HG02642 (cell line): ENCODE measurements at regions not wholly inside any gene's neighbourhood (a gene's known extent, or its start where the extent isn't known, plus 50 kb on each side); places are given as distances from the start of the nearest gene placed in this dataset.

ENCODE experiments used
- ATAC-seq: cut with Tn5 transposase; IDR thresholded peaks from one replicate; pipeline ENCODE4 v1.9.1; 2021; ENCODE audit warnings: mild to moderate bottlenecking; ENCODE audit not compliant: unreplicated experiment, poor library complexity

GRCh38 chr6:18746727-18747126, 359.6 kb downstream of the RNF144B start:
- no peak for ATAC-seq

DNA sequence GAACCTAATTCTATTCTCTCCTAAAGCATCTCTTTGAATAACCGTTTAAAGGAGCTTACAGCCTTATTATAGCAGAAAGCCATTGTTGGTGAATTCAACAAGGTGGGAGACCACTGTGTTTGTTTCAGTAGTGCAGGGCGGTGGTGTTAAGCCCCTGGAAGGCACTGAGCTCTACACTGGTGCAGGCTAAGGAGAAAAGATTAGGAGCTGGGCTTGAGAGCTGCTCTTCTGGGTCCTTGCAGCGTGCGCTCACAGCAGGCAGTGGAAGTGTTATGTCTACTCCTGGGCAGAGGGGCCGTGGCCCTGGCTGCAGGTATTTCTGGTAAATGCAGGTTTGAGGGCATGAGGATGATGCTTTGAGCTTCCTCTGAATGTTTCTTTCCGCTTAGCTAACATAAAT, 361.2 kb downstream of the RNF144B start:
- ATAC-seq: no peak

DNA sequence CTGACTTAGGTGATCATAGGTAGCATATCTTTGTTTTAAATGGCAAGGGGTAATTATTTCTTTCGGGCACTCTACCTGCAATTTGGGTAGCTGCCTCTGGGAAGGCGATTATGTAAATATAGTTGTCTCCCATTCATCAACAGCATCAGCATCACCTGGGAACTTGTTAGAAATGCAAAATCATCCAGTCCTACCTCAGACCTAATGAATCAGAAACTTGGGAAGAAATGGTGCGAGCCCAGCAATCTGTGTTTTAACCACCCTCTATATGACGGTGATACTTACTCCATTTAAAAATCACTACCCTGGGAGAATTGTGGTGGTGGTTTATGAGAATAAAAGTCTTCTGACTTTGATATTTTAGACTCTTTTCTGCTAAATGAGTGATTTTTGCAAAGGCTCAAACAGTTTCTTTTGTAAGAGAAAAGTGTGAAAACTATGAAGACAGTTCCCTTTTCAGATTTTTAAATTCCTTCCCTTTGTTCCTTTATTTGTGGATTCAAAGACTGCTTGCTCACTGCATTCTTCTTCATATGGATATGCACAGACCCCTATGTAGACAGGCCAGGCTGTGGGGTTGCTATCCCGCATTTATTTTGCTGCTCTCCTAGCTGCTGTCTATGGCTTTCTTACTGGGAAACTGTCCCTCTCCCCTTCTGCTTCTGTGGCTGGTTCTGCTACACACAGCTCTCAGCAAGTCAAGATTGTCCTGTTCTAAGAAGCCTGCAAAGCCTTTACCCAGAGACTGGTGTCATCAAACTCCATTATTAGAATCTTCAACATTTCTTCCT, 365.3 kb downstream of the RNF144B start:
- no peak for ATAC-seq

GRCh38 chr6:18753076-18753475, 365.9 kb downstream of the RNF144B start:
- no peak for ATAC-seq

- no peak for ATAC-seq
These were observed 375.9 kb downstream of the RNF144B start for GRCh38 chr6:18763086-18763485.

GRCh38 chr6:18784794-18785193, 397.6 kb downstream of the RNF144B start:
- no peak for ATAC-seq

DNA sequence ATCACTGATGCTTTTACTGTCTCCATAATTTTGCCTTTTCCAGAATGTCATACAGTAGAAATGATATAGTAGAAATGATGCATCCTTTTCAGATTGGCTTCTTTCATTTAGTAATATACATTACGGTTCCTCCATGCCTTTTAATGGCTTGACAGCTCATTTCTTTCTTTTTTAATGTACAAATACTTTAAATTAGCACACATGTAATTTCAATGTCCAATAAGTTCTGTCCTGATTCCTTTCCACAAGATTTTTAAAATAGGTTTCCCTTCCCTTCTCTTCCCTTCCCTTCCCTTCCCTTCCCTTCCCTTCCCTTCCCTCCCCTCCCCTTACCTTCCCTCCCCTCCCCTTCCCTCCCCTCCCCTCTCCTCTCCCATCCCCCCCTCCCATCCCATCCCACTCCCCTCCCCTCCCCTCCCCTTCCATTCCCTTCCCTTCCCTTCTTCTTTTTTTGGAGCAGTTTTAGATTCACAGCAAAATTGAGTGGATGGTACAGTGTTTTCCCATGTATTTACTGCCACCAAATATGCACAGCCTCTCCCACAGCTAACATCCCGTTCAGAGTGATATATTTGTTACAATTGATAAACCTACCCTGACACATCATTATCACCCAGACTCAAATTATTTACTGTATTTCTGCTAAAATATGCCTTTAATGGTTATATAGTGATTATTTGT, 398.8 kb downstream of the RNF144B start:
- ATAC-seq: no peak

- no peak for ATAC-seq
These were observed 405.7 kb downstream of the RNF144B start for GRCh38 chr6:18792866-18793265.

DNA sequence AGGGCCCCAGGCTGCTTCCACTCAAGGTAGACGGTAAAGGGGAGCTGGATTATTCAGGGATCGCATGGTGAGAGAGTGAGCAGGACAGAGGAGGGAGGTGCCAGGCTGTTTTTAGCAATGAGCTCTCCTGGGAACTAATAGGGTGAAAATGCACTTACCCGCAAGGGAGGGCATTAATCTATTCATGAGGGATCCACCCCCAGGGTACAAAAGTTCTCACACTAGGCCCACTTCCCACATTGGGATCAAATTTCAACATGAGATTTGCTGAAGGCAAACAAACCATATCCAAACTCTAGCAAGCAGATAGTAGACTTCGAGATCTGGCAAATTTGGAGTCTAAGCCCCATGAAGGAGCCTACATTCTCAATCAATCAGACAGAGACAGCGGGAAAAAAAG, 408.6 kb downstream of the RNF144B start:
- no peak for ATAC-seq

- ATAC-seq: no peak
These were observed 433.6 kb downstream of the RNF144B start for GRCh38 chr6:18820725-18821124.

GRCh38 chr6:18823782-18824386, 436.7 kb downstream of the RNF144B start:
- ATAC-seq: no peak

GRCh38 chr6:18829272-18829870, 442.2 kb downstream of the RNF144B start:
- no peak for ATAC-seq

GRCh38 chr6:18835976-18836375, 448.8 kb downstream of the RNF144B start:
- ATAC-seq: no peak

DNA sequence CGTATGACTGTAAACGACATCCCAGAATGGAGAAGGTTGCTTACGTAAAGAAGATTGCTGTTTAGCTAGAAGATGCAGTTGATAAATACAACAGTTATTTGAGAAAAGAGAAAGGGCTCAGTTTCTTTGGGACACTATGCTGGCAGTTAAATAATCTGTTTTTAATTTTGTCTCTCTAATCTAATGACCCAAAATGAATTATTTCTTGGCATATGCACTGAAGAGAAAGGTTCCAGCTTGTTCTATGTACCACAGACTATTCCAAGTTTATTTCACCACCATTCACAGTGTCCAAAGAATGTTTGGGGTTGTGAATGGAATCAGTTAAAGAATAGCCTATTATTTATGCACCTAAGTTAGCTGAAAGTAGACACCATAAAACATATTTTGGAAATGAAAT, 449.9 kb downstream of the RNF144B start:
- ATAC-seq: no peak

DNA sequence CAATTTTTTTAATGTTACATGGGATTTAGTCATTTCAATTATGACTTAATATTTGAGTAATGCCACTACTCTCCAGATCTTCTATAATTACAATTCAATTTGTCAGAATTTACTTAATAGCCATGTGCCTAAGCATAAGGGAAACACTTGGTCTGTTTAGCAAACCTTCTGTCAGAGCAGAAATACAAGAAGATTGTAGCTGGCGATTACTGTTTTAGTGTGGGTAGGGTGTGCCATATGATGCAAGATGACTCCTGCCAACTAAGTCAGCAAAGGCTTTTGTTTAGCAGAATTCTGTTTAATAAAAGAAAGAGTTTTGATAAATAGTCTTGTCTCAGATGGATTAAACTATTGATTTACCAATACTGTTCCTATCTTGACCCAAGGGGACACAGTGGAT, 455.4 kb downstream of the RNF144B start:
- ATAC-seq: no peak

GRCh38 chr6:18845896-18846295, 458.7 kb downstream of the RNF144B start:
- ATAC-seq: no peak

DNA sequence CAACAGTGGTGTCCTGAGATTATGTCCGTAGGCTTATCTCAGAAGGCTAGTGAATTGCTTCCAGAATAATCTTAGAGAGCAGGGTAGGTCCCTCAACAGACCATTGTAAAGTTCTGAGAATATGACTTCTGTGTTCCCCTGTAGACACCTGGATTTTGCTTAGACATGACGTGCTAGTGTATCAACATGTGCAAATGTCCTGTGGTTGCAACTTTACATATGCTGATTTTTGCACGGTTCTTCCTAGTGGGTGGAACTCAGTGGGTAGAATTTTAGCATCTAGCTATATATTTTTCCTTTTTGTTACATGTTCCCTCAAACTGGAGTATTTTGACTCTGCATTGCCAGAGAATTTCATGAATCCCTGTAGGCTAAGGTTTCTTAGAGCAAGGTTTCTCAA, 459.2 kb downstream of the RNF144B start:
- no peak for ATAC-seq

- ATAC-seq: no peak
These were observed 474.1 kb downstream of the RNF144B start for GRCh38 chr6:18861204-18861603.

DNA sequence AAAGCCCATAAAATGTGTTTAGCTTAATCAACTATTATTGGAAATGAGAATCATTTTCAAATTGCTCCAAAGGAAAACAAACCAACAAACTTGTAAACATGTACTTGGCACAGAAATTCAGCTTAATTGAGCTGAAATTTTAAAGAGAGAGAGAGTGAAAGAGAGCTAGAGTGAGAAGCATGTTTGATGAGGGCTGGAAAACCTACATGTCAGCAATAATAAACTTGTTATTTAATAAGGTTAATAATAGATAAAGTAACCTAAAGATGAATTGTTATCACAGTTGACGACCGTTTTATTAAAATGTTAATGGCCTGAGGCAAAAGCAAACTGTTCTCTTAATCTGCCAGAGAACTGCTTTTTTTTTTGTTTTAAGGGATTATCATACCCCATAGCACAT, 496.1 kb downstream of the RNF144B start:
- no peak for ATAC-seq

- no peak for ATAC-seq
These were observed 496.7 kb downstream of the RNF144B start for GRCh38 chr6:18883851-18884250.
